HEK293 (cell line): ENCODE measurements at regions not wholly inside any gene's neighbourhood (a gene's known extent, or its start where the extent isn't known, plus 50 kb on each side); places are given as distances from the start of the nearest gene placed in this dataset.

Source experiments
- CTCF ChIP-seq: fragments of 450-650 bp; formaldehyde crosslinking; IDR thresholded peaks from 2 replicates; pipeline ENCODE4 v1.5.1; 2016; ENCODE audit warnings: missing biosample characterization, missing genetic modification characterization
- MEIS1 ChIP-seq: sonication (generic); formaldehyde crosslinking; IDR thresholded peaks from 2 replicates; pipeline ENCODE4 v1.8.1; 2022; ENCODE audit warnings: missing genetic modification reagents, mild to moderate bottlenecking, borderline replicate concordance
- OSR2 ChIP-seq: fragments of 450-650 bp; formaldehyde crosslinking; IDR thresholded peaks from 2 replicates; pipeline ENCODE4 v1.5.1; 2016; ENCODE audit warnings: missing biosample characterization, missing genetic modification characterization
- WT1 ChIP-seq: fragments of 450-650 bp; formaldehyde crosslinking; IDR thresholded peaks from 2 replicates; pipeline ENCODE4 v1.5.1; 2016; ENCODE audit warnings: missing biosample characterization, missing genetic modification characterization
- ZNF324 ChIP-seq: fragments of 450-650 bp; formaldehyde crosslinking; IDR thresholded peaks from 2 replicates; pipeline ENCODE4 v1.5.1; 2016; ENCODE audit warnings: missing biosample characterization, missing genetic modification characterization
- ZNF350 ChIP-seq: fragments of 450-650 bp; formaldehyde crosslinking; IDR thresholded peaks from 2 replicates; pipeline ENCODE4 v1.5.0; 2017; ENCODE audit warnings: missing biosample characterization, mild to moderate bottlenecking, missing genetic modification characterization
- ZNF366 ChIP-seq: fragments of 450-650 bp; formaldehyde crosslinking; conservative IDR thresholded peaks from 2 replicates; pipeline ENCODE4 v1.5.1; 2016; ENCODE audit warnings: missing biosample characterization, missing genetic modification characterization
- ZNF610 ChIP-seq: fragments of 450-650 bp; formaldehyde crosslinking; IDR thresholded peaks from 2 replicates; pipeline ENCODE4 v1.5.1; 2016; ENCODE audit warnings: missing biosample characterization, missing genetic modification characterization, borderline replicate concordance

DNA sequence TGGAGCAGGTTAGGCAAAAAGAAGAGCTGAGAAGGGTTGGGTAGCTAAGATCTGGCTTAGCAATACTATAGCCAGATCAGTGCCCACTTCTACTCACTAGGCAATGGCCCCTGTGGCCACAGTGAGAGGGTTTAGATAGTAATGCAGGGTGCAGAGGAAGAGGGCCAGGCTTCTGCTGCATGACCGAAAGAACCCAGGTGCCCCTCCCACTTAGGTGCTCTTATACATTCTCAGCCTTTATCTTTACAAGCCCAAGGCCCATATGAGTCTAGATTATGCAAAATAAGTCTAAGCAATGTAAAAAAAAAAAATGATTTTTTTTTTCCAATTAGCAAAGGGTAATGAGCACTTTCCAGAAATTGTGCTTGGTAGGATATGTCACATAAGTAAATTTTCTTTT, 171.3 kb downstream of the CD24 start:
- no peak for TF ChIP-seq CTCF (tag by site-specific recombination)
- no peak for TF ChIP-seq ZNF324 (tag by site-specific recombination)
- no peak for TF ChIP-seq MEIS1 (CRISPR knock-in tag)
- no peak for TF ChIP-seq ZNF366
- TF ChIP-seq WT1 (tag by site-specific recombination) = no peak
- no peak for TF ChIP-seq ZNF610 (tag by site-specific recombination)
- TF ChIP-seq ZNF350 (tag by site-specific recombination) = no peak
- no peak for TF ChIP-seq OSR2
